ENCODE measurements at regions not wholly inside any gene's neighbourhood (a gene's known extent, or its start where the extent isn't known, plus 50 kb on each side); places are given as distances from the start of the nearest gene placed in this dataset.
A peak's percentile ranks its signal among the peaks of the same experiment; 100 is the strongest.
"Not testable (repeated sequence)": the region's sequence is repeated elsewhere in the genome, so short reads cannot be mapped to it uniquely, and the experiment has no call there.

- Histone ChIP-seq H4K20me1 (no peaks in the 10 kb centered on the region), H3K4me3 (no peak overlapping the region), H3K9ac (no peak overlapping the region), H3K27ac (no peak overlapping the region), H3K4me1 (no peaks in the 10 kb centered on the region), H3K27me3 (no peaks in the 10 kb centered on the region), H3K4me2 (no peak overlapping the region), H3K9me3 (replicated peaks in 1 of 11) (no peaks in the 10 kb centered on the region), H3K36me3 (no peaks in the 10 kb centered on the region)
- TF ChIP-seq Cebpa-rat (IDR thresholded peaks at IDR 0.05), result no peak
Measured at GRCh38 chr3:80374423-80374822, 606.6 kb upstream of the ROBO1 start.

- Histone ChIP-seq H3K4me2 (no peak overlapping the region), H3K27me3 (no peaks in the 10 kb centered on the region), H3K4me1 (peaks cover 0 to 10% (median 0%) of the 10 kb centered on the region in 10 experiments; a peak in 6 of 20 replicates), H4K20me1 (no peaks in the 10 kb centered on the region), H3K27ac (no peak overlapping the region), H3K36me3 (no peaks in the 10 kb centered on the region), H3K9me3 (replicated peaks in 1 of 11) (no peaks in the 10 kb centered on the region), H3K4me3 (no peak overlapping the region), H3K9ac (no peak overlapping the region)
- no peak for TF ChIP-seq Cebpa-rat (IDR thresholded peaks at IDR 0.05)
Measured at GRCh38 chr3:80368616-80369015, 600.8 kb upstream of the ROBO1 start.

- no peaks in the 10 kb centered on the region for H4K20me1 ChIP-seq
- peak overlapping the region in 1 of 11 experiments; percentile 14; a peak in 1 of 22 replicates for H3K27ac ChIP-seq
- no peak for TF ChIP-seq Cebpa-rat (IDR thresholded peaks at IDR 0.05)
- no peaks in the 10 kb centered on the region for H3K27me3 ChIP-seq
- no peak overlapping the region for H3K4me3 ChIP-seq
- H3K9ac ChIP-seq, result no peak overlapping the region
- no peaks in the 10 kb centered on the region for H3K36me3 ChIP-seq
- H3K4me2 ChIP-seq, result peak overlapping the region in 4 of 11 experiments; percentile 1 to 31 (median 13); a peak in 5 of 22 replicates
- H3K9me3 ChIP-seq (replicated peaks in 1 of 11), result no peaks in the 10 kb centered on the region
- peaks cover 0 to 10% (median 0%) of the 10 kb centered on the region in 10 experiments; a peak in 6 of 20 replicates for H3K4me1 ChIP-seq
Measured at GRCh38 chr3:80366808-80367548, 599.2 kb upstream of the ROBO1 start.

GRCh38 chr3:80357761-80358160, 590.0 kb upstream of the ROBO1 start:
- H3K9ac ChIP-seq, result no peak overlapping the region
- no peak overlapping the region for H3K27ac ChIP-seq
- H4K20me1 ChIP-seq, result no peaks in the 10 kb centered on the region
- H3K36me3 ChIP-seq, result no peaks in the 10 kb centered on the region
- H3K27me3 ChIP-seq, result no peaks in the 10 kb centered on the region
- no peaks in the 10 kb centered on the region for H3K9me3 ChIP-seq (replicated peaks in 1 of 11)
- no peak for TF ChIP-seq Cebpa-rat (IDR thresholded peaks at IDR 0.05)
- no peak overlapping the region for H3K4me3 ChIP-seq
- no peak overlapping the region for H3K4me2 ChIP-seq
- no peaks in the 10 kb centered on the region for H3K4me1 ChIP-seq

- Histone ChIP-seq H3K9ac (no peak overlapping the region), H3K4me3 (no peak overlapping the region), H3K36me3 (no peaks in the 10 kb centered on the region), H3K27ac (no peak overlapping the region), H4K20me1 (no peaks in the 10 kb centered on the region), H3K27me3 (no peaks in the 10 kb centered on the region), H3K4me1 (no peaks in the 10 kb centered on the region), H3K9me3 (replicated peaks in 1 of 11) (no peaks in the 10 kb centered on the region), H3K4me2 (no peak overlapping the region)
- TF ChIP-seq Cebpa-rat (IDR thresholded peaks at IDR 0.05), result no peak
Measured at GRCh38 chr3:80355144-80355543, 587.3 kb upstream of the ROBO1 start.

- Histone ChIP-seq H3K4me3 (no peak overlapping the region), H3K36me3 (no peaks in the 10 kb centered on the region), H3K4me2 (no peak overlapping the region), H3K9ac (no peak overlapping the region), H3K9me3 (replicated peaks in 1 of 11) (no peaks in the 10 kb centered on the region), H3K4me1 (no peaks in the 10 kb centered on the region), H3K27ac (no peak overlapping the region), H4K20me1 (no peaks in the 10 kb centered on the region), H3K27me3 (no peaks in the 10 kb centered on the region)
- no peak for TF ChIP-seq Cebpa-rat (IDR thresholded peaks at IDR 0.05)
Measured at GRCh38 chr3:80351201-80351600, 583.4 kb upstream of the ROBO1 start.

- no peak overlapping the region for H3K4me2 ChIP-seq
- no peaks in the 10 kb centered on the region for H3K36me3 ChIP-seq
- no peak overlapping the region for H3K27ac ChIP-seq
- no peaks in the 10 kb centered on the region for H4K20me1 ChIP-seq
- no peaks in the 10 kb centered on the region for H3K4me1 ChIP-seq
- H3K27me3 ChIP-seq, result no peaks in the 10 kb centered on the region
- H3K4me3 ChIP-seq, result no peak overlapping the region
- H3K9me3 ChIP-seq (replicated peaks in 1 of 11), result no peaks in the 10 kb centered on the region
- H3K9ac ChIP-seq, result no peak overlapping the region
- TF ChIP-seq Cebpa-rat (IDR thresholded peaks at IDR 0.05), result no peak
Measured at GRCh38 chr3:80350771-80351170, 583.0 kb upstream of the ROBO1 start.

GRCh38 chr3:80338366-80338765, 570.6 kb upstream of the ROBO1 start:
- Histone ChIP-seq H3K9me3 (replicated peaks in 1 of 11) (no peaks in the 10 kb centered on the region), H4K20me1 (no peaks in the 10 kb centered on the region), H3K27ac (no peak overlapping the region), H3K4me3 (no peak overlapping the region), H3K9ac (no peak overlapping the region), H3K27me3 (no peaks in the 10 kb centered on the region), H3K4me1 (peaks cover 0 to 8% (median 0%) of the 10 kb centered on the region in 10 experiments; a peak in 1 of 20 replicates), H3K4me2 (no peak overlapping the region), H3K36me3 (no peaks in the 10 kb centered on the region)
- TF ChIP-seq Cebpa-rat (IDR thresholded peaks at IDR 0.05), result peak in 1 of 11 experiments; percentile 22; a peak in 1 of 22 replicates

- Histone ChIP-seq H3K9ac (no peak overlapping the region), H3K4me3 (no peak overlapping the region), H3K9me3 (replicated peaks in 1 of 11) (no peaks in the 10 kb centered on the region), H4K20me1 (no peaks in the 10 kb centered on the region), H3K27ac (no peak overlapping the region), H3K4me2 (no peak overlapping the region), H3K27me3 (no peaks in the 10 kb centered on the region), H3K4me1 (peaks cover 0 to 2% (median 0%) of the 10 kb centered on the region in 10 experiments; a peak in 1 of 20 replicates), H3K36me3 (no peaks in the 10 kb centered on the region)
- no peak for TF ChIP-seq Cebpa-rat (IDR thresholded peaks at IDR 0.05)
Measured at GRCh38 chr3:80334534-80334933, 566.7 kb upstream of the ROBO1 start.

- Histone ChIP-seq H3K4me3 (no peak overlapping the region), H3K27me3 (no peaks in the 10 kb centered on the region), H3K4me2 (no peak overlapping the region), H3K9ac (no peak overlapping the region), H3K27ac (no peak overlapping the region), H4K20me1 (no peaks in the 10 kb centered on the region), H3K9me3 (replicated peaks in 1 of 11) (no peaks in the 10 kb centered on the region), H3K4me1 (no peaks in the 10 kb centered on the region), H3K36me3 (no peaks in the 10 kb centered on the region)
- no peak for TF ChIP-seq Cebpa-rat (IDR thresholded peaks at IDR 0.05)
Measured at GRCh38 chr3:80331494-80332170, 563.8 kb upstream of the ROBO1 start.

- H3K27ac ChIP-seq, H3K9ac ChIP-seq, H4K20me1 ChIP-seq, H3K4me2 ChIP-seq, H3K4me1 ChIP-seq, H3K36me3 ChIP-seq, H3K4me3 ChIP-seq, H3K27me3 ChIP-seq: not testable (repeated sequence)
- peaks cover 0 to 11% (median 7%) of the 10 kb centered on the region in 11 experiments; a peak in 13 of 22 replicates for H3K9me3 ChIP-seq (replicated peaks in 1 of 11)
Measured at GRCh38 chr3:80314541-80314940, 546.7 kb upstream of the ROBO1 start.

Data from BLaER1 treated with 17β-estradiol and CSF1 and Interleukin-3, amounts not matched to agents 10 nM and 100 nM (cell line).